Fibroblast of pulmonary artery (primary cell): ENCODE measurements at regions not wholly inside any gene's neighbourhood (a gene's known extent, or its start where the extent isn't known, plus 50 kb on each side); places are given as distances from the start of the nearest gene placed in this dataset.

Experiments used
- DNase-seq: peaks from one replicate; pipeline ENCODE4 v3.0.0-alpha.2; 2010; ENCODE audit warnings: low read depth
- H3K4me3 ChIP-seq: replicated peaks from 2 replicates; pipeline ENCODE4 v1.5.1; 2011; ENCODE audit warnings: low read depth, mild to moderate bottlenecking, control low read depth, low read length, moderate library complexity
- TF ChIP-seq, protein P1 (sequence below): IDR thresholded peaks from 2 replicates; pipeline ENCODE4 v1.5.1; 2011; ENCODE audit warnings: mild to moderate bottlenecking, control low read depth, low read length, inconsistent platforms; ENCODE audit errors: missing control alignments

- no peak for DNase-seq
- no peak overlapping the region for H3K4me3 ChIP-seq
- TF ChIP-seq, protein P1, sequence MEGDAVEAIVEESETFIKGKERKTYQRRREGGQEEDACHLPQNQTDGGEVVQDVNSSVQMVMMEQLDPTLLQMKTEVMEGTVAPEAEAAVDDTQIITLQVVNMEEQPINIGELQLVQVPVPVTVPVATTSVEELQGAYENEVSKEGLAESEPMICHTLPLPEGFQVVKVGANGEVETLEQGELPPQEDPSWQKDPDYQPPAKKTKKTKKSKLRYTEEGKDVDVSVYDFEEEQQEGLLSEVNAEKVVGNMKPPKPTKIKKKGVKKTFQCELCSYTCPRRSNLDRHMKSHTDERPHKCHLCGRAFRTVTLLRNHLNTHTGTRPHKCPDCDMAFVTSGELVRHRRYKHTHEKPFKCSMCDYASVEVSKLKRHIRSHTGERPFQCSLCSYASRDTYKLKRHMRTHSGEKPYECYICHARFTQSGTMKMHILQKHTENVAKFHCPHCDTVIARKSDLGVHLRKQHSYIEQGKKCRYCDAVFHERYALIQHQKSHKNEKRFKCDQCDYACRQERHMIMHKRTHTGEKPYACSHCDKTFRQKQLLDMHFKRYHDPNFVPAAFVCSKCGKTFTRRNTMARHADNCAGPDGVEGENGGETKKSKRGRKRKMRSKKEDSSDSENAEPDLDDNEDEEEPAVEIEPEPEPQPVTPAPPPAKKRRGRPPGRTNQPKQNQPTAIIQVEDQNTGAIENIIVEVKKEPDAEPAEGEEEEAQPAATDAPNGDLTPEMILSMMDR, result no peak
These were observed 110.2 kb upstream of the CDH2 start for GRCh38 chr18:28287146-28287545.

DNA sequence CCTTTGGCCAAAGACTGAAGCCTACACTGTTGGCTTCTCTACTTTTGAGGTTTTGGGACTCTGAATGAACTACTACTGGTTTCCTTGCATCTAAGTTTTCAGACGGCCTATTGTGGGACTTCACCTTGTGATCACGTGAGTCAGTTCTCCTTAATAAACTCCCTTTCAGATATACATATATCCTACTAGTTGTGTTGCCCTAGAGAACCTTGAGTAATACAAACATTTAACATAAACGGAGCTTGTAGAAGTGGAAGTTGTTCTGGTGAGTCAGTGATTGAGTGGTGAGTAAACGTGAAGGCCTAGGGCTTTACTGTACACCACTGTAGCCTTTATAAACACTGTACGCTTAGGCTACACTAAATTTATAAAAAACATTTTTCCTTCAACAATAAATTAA is 107.2 kb upstream of the CDH2 start:
- DNase-seq, result peak; percentile 20
- TF ChIP-seq, protein P1, result no peak
- H3K4me3 ChIP-seq, result no peak overlapping the region

- no peak overlapping the region for H3K4me3 ChIP-seq
- TF ChIP-seq, protein P1, result no peak
- no peak for DNase-seq
These were observed 104.5 kb upstream of the CDH2 start for GRCh38 chr18:28281400-28281799.

DNA sequence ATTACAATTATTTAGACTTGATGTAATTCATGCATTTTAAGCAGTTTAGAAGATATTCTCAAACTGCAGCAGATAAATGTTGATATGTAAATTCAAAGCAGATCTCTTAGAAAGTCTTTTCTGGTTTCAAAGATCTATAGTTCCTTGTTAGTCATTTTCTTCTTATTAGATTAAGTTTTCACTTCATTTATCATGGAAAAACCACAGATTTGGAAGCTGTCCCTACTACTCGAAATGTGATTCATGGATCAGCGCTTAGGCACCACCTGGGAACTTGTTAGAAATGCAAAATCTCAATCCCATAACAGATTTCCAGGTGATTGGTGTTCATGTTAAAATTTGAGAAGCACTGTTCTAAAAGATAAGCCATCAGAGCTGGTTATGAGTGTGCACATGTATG is 92.8 kb upstream of the CDH2 start:
- TF ChIP-seq, protein P1, result no peak
- no peak overlapping the region for H3K4me3 ChIP-seq
- no peak for DNase-seq

- H3K4me3 ChIP-seq, result no peak overlapping the region
- TF ChIP-seq, protein P1, result no peak
- peak; percentile 76 for DNase-seq
These were observed 91.1 kb upstream of the CDH2 start for GRCh38 chr18:28267878-28268625.

DNA sequence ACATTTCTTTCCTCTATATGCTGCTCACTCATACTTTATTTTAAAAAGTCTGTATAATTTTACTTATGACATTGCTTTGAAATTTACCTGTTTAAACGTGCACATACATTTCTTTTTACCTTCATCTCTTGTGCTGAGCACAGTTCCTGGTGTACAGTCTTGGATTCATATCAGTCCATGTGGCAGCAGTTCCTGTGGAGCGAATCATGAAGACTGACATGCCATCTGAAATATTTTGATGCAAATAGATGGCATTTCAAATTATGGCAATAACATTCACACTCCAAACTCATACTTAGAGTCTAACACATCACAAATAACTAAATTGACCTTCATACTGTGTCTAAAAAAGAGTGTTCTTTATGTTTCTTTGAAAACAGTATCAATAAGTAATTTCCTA is 90.3 kb upstream of the CDH2 start:
- TF ChIP-seq, protein P1, result no peak
- H3K4me3 ChIP-seq, result no peak overlapping the region
- DNase-seq, result no peak

DNA sequence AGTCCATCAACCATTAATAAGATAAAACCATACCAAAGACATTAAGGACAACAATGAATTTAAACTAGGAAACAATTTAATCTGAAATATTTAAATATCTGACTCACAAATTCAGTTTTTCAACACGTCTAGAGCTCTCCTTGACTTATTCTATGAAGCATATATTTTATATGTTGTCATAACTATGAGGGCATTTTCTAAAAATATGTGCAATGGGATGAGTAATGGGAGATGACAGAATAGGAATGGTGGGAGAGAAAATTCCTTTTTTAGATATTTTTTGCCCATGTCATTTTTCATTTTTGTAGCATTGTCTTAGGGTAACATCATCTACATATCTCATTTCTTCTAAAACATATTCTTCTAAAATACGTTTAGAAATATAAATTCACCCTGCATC is 79.2 kb upstream of the CDH2 start:
- DNase-seq, result peak; percentile 13
- H3K4me3 ChIP-seq, result no peak overlapping the region
- TF ChIP-seq, protein P1, result no peak
